HCT116 (cell line): ENCODE measurements at regions not wholly inside any gene's neighbourhood (a gene's known extent, or its start where the extent isn't known, plus 50 kb on each side); places are given as distances from the start of the nearest gene placed in this dataset.

ENCODE experiments used
- ELF1 ChIP-seq: IDR thresholded peaks from 2 replicates; pipeline ENCODE4 v1.6.1; 2012; ENCODE audit warnings: low read depth, borderline replicate concordance
- EZH2 ChIP-seq: fragments of 200-600 bp; sonication (generic); IDR thresholded peaks from 2 replicates; pipeline ENCODE4 v1.6.1; 2017; ENCODE audit warnings: antibody characterized with exemption, mixed run types
- JUND ChIP-seq: IDR thresholded peaks from 2 replicates; pipeline ENCODE4 v1.6.1; 2012
- SIN3A ChIP-seq: IDR thresholded peaks from 2 replicates; pipeline ENCODE4 v1.6.1; 2012; ENCODE audit warnings: low read depth
- SP1 ChIP-seq: IDR thresholded peaks from 2 replicates; pipeline ENCODE4 v1.6.1; 2012; ENCODE audit warnings: low read depth
- TCF7L2 ChIP-seq: IDR thresholded peaks from 2 replicates; pipeline ENCODE4 v1.7.0; 2011; ENCODE audit warnings: borderline replicate concordance, inconsistent platforms; ENCODE audit not compliant: insufficient read depth, insufficient read length; ENCODE audit errors: extremely low read depth
- YY1 ChIP-seq: IDR thresholded peaks from 2 replicates; pipeline ENCODE4 v1.6.1; 2011; ENCODE audit warnings: low read length, low read depth, moderate library complexity, mild to moderate bottlenecking; ENCODE audit not compliant: insufficient replicate concordance; ENCODE audit errors: extremely low read depth
- TF ChIP-seq, protein P1 (sequence below), 3 experiments: fragments of 200-600 bp in 1 of 3; sonication (generic) in 1 of 3; IDR thresholded peaks in 2 of 3; conservative IDR thresholded peaks in 1 of 3; 2 replicates each; pipeline ENCODE4 v1.5.1; 2012 to 2017; ENCODE audit warnings: low read depth in 2 of 3, low read length in 2 of 3, antibody characterized with exemption in 1 of 3, borderline replicate concordance in 1 of 3, control low read depth in 1 of 3, mild to moderate bottlenecking in 1 of 3, mixed read lengths in 1 of 3, mixed run types in 1 of 3, moderate library complexity in 1 of 3; ENCODE audit not compliant: insufficient read depth in 1 of 3

- TF ChIP-seq, protein P1, sequence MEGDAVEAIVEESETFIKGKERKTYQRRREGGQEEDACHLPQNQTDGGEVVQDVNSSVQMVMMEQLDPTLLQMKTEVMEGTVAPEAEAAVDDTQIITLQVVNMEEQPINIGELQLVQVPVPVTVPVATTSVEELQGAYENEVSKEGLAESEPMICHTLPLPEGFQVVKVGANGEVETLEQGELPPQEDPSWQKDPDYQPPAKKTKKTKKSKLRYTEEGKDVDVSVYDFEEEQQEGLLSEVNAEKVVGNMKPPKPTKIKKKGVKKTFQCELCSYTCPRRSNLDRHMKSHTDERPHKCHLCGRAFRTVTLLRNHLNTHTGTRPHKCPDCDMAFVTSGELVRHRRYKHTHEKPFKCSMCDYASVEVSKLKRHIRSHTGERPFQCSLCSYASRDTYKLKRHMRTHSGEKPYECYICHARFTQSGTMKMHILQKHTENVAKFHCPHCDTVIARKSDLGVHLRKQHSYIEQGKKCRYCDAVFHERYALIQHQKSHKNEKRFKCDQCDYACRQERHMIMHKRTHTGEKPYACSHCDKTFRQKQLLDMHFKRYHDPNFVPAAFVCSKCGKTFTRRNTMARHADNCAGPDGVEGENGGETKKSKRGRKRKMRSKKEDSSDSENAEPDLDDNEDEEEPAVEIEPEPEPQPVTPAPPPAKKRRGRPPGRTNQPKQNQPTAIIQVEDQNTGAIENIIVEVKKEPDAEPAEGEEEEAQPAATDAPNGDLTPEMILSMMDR (IDR thresholded peaks at IDR 0.05 in 2 of 3, conservative IDR thresholded peaks at IDR 0.05 in 1 of 3; ENCODE audit: borderline replicate concordance in 1 of 3, insufficient read depth in 1 of 3, low read depth in 2 of 3, low read length in 2 of 3), result no peak
- TF ChIP-seq EZH2, result no peak
- TF ChIP-seq TCF7L2, result no peak
- TF ChIP-seq SP1, result no peak
- TF ChIP-seq YY1, result no peak
- TF ChIP-seq JUND, result no peak
- no peak for TF ChIP-seq SIN3A
- no peak for TF ChIP-seq ELF1
Observed at GRCh38 chr6:12516070-12516469, 200.5 kb upstream of the PHACTR1 start.
